GM19452 (cell line): ENCODE measurements at regions not wholly inside any gene's neighbourhood (a gene's known extent, or its start where the extent isn't known, plus 50 kb on each side); places are given as distances from the start of the nearest gene placed in this dataset.
"Not testable (repeated sequence)": the region's sequence is repeated elsewhere in the genome, so short reads cannot be mapped to it uniquely, and the experiment has no call there.

ENCODE experiments used
- ATAC-seq: cut with Tn5 transposase; IDR thresholded peaks from one replicate; pipeline ENCODE4 v1.9.1; 2021; ENCODE audit not compliant: unreplicated experiment

DNA sequence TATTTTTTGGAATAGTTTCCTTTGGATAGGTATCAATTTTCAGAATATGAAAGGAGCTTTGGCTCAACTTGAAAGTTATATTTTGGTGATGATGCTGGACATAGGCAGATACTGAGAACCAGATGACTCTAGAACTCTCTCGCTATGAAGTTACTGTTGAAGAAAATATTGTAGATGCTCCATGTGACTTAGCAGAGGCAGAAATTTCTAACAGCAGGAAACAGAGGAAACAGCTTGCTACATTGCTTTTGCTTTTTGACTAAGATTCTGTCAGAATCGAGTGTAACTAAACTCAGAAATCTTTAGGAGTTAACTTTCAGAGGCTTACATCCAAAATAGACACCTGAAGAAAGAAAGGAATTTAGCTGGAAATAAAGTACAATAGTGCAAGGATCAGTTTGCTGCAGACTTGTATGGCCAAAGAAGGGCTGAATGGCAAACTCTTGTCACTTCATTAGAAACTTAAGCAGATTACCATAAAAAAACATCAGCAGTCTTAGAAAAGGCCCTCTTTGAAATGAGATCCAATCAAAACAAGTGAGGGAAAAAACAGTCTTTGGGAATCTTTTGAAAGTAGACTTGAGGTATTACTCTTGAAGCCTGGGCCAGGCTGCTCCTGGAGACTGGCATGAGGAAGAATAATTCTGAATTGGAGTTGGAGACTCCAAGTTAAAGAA lies 911.8 kb downstream of the FSCB start:
- no peak for ATAC-seq

DNA sequence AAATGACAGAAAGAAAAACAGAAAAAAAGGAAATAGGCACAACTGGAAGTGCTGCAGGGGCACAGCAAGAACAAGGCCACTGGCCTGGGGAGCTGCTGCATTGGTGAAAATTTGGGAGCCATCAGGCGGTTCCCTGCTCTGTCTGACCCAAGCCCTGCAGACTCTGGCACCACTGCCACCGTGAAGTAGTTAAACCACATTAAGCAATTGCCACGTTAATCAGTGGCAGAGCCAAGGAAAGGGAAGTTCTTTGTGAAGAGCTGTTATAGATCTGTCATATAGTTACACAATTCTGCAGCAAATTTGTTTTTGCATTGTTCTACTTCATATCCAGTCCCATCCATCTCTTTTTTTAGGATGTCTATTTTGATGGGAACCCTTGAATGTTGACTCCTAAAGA lies 915.3 kb downstream of the FSCB start:
- no peak for ATAC-seq

DNA sequence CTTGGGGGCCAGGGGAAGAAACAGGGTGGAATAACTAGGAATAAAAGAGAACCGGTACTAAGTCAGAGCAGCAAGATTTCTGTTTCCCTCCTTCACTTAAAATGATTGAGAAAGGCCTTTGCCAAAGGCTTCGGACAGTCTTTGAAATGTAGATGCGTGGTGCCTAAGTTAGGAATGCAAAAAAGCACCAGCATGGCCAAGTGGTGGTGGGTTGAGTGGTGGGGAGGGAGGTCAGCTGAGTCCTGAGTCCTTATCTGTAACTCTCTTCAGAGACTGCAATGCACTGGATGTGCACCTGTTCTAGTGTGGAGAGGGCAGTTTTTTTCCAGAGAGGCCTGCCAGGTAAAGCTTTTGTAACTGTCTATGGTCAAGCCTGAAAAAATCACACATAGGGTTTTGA lies 919.9 kb downstream of the FSCB start:
- no peak for ATAC-seq

GRCh38 chr14:43579671-43580070 lies 927.4 kb downstream of the FSCB start:
- no peak for ATAC-seq

GRCh38 chr14:43568022-43568421 lies 939.1 kb downstream of the FSCB start:
- no peak for ATAC-seq

- no peak for ATAC-seq
Measured at GRCh38 chr14:43548368-43548767, 958.7 kb downstream of the FSCB start.

GRCh38 chr14:43547596-43547995 lies 959.5 kb downstream of the FSCB start:
- not testable (repeated sequence) for ATAC-seq

- no peak for ATAC-seq
Measured at GRCh38 chr14:43541356-43541755, 965.7 kb downstream of the FSCB start.

DNA sequence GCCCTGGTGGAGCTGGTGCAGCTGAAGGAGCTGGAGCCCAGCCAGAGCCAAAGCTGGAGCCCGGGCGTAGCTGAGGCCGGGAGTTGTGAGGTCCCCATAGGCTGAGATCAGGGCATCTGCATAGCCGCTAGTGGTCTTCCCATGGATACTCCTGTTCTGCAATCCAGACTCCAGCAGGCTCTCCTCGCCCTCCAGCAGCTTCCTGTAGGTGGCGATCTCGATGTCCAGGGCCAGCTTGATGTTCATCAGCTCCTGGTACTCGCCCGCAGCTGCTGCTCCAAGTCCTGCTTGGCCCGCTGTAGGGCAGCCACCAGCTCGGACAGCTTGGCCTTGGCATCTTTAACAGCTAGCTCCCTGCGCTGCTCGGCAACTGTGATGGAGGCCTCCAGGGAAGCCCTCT lies 966.1 kb downstream of the FSCB start:
- ATAC-seq, result no peak

DNA sequence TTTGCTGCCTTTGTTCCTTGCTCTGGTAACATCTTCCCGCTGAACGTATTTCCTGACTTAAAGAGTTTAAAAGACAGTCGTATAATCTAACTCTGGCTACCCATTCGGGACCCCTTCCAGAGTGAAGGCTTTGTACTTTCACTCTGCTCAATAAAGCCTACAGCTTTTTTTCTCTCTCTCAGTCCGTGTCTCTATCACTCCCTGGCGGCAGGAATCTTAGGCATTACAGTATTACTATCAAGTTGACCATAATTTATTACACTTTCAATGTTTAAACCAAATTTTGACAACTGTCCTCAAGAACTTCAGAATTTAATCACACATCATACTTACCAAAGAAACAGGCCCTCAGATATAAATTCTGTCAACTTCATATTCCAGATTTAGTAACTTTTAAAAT lies 967.9 kb downstream of the FSCB start:
- no peak for ATAC-seq

GRCh38 chr14:43535231-43535838 lies 971.7 kb downstream of the FSCB start:
- no peak for ATAC-seq

GRCh38 chr14:43532825-43533416 lies 974.2 kb downstream of the FSCB start:
- ATAC-seq, result no peak

DNA sequence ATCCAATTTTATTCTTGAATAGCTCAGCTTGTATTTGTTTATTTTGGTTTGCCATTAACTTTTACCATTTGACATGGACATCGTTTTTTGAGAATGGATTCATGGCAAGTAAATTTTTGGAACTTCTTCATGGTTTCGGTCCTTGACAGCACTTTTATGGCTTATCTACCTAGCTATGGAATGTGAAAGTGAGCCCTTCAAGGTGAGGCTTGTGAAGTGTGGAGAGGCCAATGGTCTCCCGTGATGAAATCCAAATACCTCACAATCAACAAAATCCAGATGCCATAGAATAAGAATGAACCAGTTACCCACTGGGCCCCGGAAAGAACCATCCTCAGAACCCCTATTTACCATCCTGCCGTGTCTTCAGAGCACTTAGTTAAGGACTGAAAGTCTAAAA lies 978.8 kb downstream of the FSCB start:
- no peak for ATAC-seq

DNA sequence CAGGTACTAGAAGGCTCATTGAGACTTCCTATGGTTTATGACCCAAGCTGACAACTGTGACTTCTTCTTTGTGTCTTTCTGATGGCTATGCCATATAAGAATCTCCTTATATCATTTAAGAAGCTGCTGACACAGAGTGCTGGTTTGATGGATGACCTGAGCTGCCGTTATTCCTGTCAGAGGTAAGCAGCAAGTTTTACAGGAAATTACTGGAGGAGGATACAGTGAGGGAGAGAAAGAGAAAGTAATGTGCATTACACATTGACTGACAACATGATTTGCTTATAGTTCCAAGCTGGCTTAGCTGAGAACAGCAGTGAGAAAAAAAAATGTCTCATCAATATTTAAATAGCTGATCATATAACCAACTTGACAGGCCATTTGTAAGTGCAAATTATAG lies 981.4 kb downstream of the FSCB start:
- ATAC-seq, result no peak

GRCh38 chr14:43522901-43523300 lies 984.2 kb downstream of the FSCB start:
- ATAC-seq, result no peak

GRCh38 chr14:43522191-43522590 lies 984.9 kb downstream of the FSCB start:
- ATAC-seq, result no peak

- no peak for ATAC-seq
Measured at GRCh38 chr14:43503508-43503907, 1003.6 kb downstream of the FSCB start.

DNA sequence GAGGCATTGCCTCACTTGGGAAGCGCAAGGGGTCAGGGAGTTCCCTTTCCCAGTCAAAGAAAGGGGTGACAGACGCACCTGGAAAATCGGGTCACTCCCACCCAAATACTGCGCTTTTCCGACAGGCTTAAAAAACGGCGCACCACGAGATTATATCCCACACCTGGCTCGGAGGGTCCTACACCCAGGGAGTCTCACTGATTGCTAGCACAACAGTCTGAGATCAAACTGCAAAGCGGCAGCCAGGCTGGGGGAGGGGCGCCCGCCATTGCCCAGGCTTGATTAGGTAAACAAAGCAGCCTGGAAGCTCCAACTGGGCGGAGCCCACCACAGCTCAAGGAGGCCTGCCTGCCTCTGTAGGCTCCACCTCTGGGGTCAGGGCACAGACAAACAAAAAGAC lies 1014.7 kb downstream of the FSCB start:
- not testable (repeated sequence) for ATAC-seq

- no peak for ATAC-seq
Measured at GRCh38 chr14:43483415-43483814, 1023.7 kb downstream of the FSCB start.

- ATAC-seq, result no peak
Measured at GRCh38 chr14:43481864-43482263, 1025.2 kb downstream of the FSCB start.

- ATAC-seq, result no peak
Measured at GRCh38 chr14:43480976-43481375, 1026.1 kb downstream of the FSCB start.

- ATAC-seq, result no peak
Measured at GRCh38 chr14:43479596-43480195, 1027.4 kb downstream of the FSCB start.
